CD14-positive monocyte (primary cell): ENCODE measurements at regions not wholly inside any gene's neighbourhood (a gene's known extent, or its start where the extent isn't known, plus 50 kb on each side); places are given as distances from the start of the nearest gene placed in this dataset.

Experiments
- DNase-seq, 3 donors: peaks; one replicate each; pipeline ENCODE4 v3.0.0-alpha.2; 2011 to 2022
- H2AFZ ChIP-seq: 2 replicates; pipeline ENCODE4 v1.6.0; 2012; ENCODE audit warnings: mild to moderate bottlenecking, low read depth, low read length, inconsistent platforms; ENCODE audit not compliant: insufficient read depth, poor library complexity, severe bottlenecking
- H3K27ac ChIP-seq, 2 donors: 1 replicate in 1 of 2; 2 replicates in 1 of 2; pipeline ENCODE4 v1.5.1; 2012 to 2013; ENCODE audit warnings: low read length in 2 of 2, control low read depth in 1 of 2, inconsistent platforms in 1 of 2, low read depth in 1 of 2, mild to moderate bottlenecking in 1 of 2
- H3K27me3 ChIP-seq, 2 donors: one replicate each; pipeline versions ENCODE4 v1.6.0 to v1.6.1; 2011 to 2013; ENCODE audit warnings: low read length in 2 of 2; ENCODE audit not compliant: control insufficient read depth in 2 of 2, insufficient read depth in 2 of 2
- H3K36me3 ChIP-seq, 2 donors: replicated peaks in 1 of 2; 1 replicate in 1 of 2; 2 replicates in 1 of 2; pipeline versions ENCODE4 v1.5.1 to v1.6.1; 2012 to 2013; ENCODE audit warnings: low read length in 2 of 2, control low read depth in 1 of 2, inconsistent platforms in 1 of 2, mild to moderate bottlenecking in 1 of 2; ENCODE audit not compliant: insufficient read depth in 2 of 2, control insufficient read depth in 1 of 2
- H3K4me1 ChIP-seq, 2 donors: 1 replicate in 1 of 2; 2 replicates in 1 of 2; pipeline versions ENCODE4 v1.5.1 to v1.6.1; 2012 to 2013; ENCODE audit warnings: low read length in 2 of 2, control low read depth in 1 of 2, inconsistent platforms in 1 of 2, mild to moderate bottlenecking in 1 of 2, moderate library complexity in 1 of 2; ENCODE audit not compliant: insufficient read depth in 2 of 2, control insufficient read depth in 1 of 2
- H3K4me2 ChIP-seq: replicated peaks from 2 replicates; pipeline ENCODE3; 2012; ENCODE audit warnings: low read length, moderate library complexity, mild to moderate bottlenecking; ENCODE audit not compliant: poor library complexity, severe bottlenecking; ENCODE audit errors: extremely low read depth
- H3K4me3 ChIP-seq, 3 experiments: fragments of 200-600 bp in 1 of 3; sonication (generic) in 1 of 3; replicated peaks in 1 of 3; 1 replicate in 2 of 3; 2 replicates in 1 of 3; pipeline ENCODE4 v1.5.1; 2011 to 2013; ENCODE audit warnings: low read length in 3 of 3, mild to moderate bottlenecking in 3 of 3, control low read depth in 2 of 3, low read depth in 2 of 3, inconsistent platforms in 1 of 3, moderate library complexity in 1 of 3
- H3K79me2 ChIP-seq: 2 replicates; pipeline ENCODE4 v1.6.0; 2012; ENCODE audit warnings: mild to moderate bottlenecking, control low read depth, inconsistent platforms, low read length, moderate library complexity; ENCODE audit not compliant: insufficient read depth
- H3K9ac ChIP-seq: 2 replicates; pipeline ENCODE4 v1.6.0; 2017; ENCODE audit warnings: low read length, mild to moderate bottlenecking; ENCODE audit not compliant: insufficient read depth, poor library complexity, severe bottlenecking
- H3K9me3 ChIP-seq, 2 donors: replicated peaks in 1 of 2; 1 replicate in 1 of 2; 2 replicates in 1 of 2; pipeline versions ENCODE4 v1.5.1 to v1.6.1; 2012 to 2013; ENCODE audit warnings: low read length in 2 of 2, control low read depth in 1 of 2; ENCODE audit not compliant: control insufficient read depth in 1 of 2, insufficient read depth in 1 of 2
- H4K20me1 ChIP-seq: 2 replicates; pipeline ENCODE4 v1.6.0; 2012; ENCODE audit warnings: mild to moderate bottlenecking, low read length, control low read depth, moderate library complexity; ENCODE audit not compliant: insufficient read depth
- H3K27ac Mint-ChIP-seq, 7 donors: one replicate each; pipeline ENCODE4 v1.8.0; 2020; ENCODE audit warnings: mild to moderate bottlenecking in 7 of 7, mixed read lengths in 7 of 7, moderate library complexity in 6 of 7, inconsistent platforms in 2 of 7
- H3K27me3 Mint-ChIP-seq, 3 donors: one replicate each; pipeline ENCODE4 v1.8.0; 2021 to 2022; ENCODE audit warnings: low read depth in 3 of 3, mild to moderate bottlenecking in 3 of 3, mixed read lengths in 3 of 3, moderate library complexity in 3 of 3, inconsistent platforms in 1 of 3
- H3K36me3 Mint-ChIP-seq, 2 donors: one replicate each; pipeline ENCODE4 v1.8.0; 2020; ENCODE audit warnings: mixed read lengths in 2 of 2, inconsistent platforms in 1 of 2, mild to moderate bottlenecking in 1 of 2
- H3K4me1 Mint-ChIP-seq: one replicate; pipeline ENCODE4 v1.8.0; 2020; ENCODE audit warnings: mild to moderate bottlenecking, mixed read lengths
- H3K4me3 Mint-ChIP-seq, 2 donors: one replicate each; pipeline ENCODE4 v1.8.0; 2020; ENCODE audit warnings: mild to moderate bottlenecking in 2 of 2, mixed read lengths in 2 of 2, moderate library complexity in 1 of 2
- H3K9me3 Mint-ChIP-seq, 7 donors: one replicate each; pipeline ENCODE4 v1.8.0; 2020 to 2022; ENCODE audit warnings: mixed read lengths in 7 of 7, mild to moderate bottlenecking in 6 of 7, moderate library complexity in 6 of 7, inconsistent platforms in 2 of 7
- WGBS: methylation state at CpG from one replicate; pipeline ENCODE4 v1.1.5; 2013; ENCODE audit warnings: missing lambda C conversion rate; ENCODE audit not compliant: insufficient coverage; 5-methylcytosine and 5-hydroxymethylcytosine counted together
- intact Hi-C, 2 donors: fragments of 100-400 bp; cut with micrococcal nuclease; formaldehyde crosslinking; loops; one replicate each; pipeline versions ENCODE4 v1.15.0 to v1.15.1; 2023
- TF ChIP-seq, protein P1 (sequence below): fragments of 200-600 bp; IDR thresholded peaks from one replicate; pipeline ENCODE4 v1.8.0; 2022; ENCODE audit warnings: antibody characterized with exemption, mild to moderate bottlenecking

DNA sequence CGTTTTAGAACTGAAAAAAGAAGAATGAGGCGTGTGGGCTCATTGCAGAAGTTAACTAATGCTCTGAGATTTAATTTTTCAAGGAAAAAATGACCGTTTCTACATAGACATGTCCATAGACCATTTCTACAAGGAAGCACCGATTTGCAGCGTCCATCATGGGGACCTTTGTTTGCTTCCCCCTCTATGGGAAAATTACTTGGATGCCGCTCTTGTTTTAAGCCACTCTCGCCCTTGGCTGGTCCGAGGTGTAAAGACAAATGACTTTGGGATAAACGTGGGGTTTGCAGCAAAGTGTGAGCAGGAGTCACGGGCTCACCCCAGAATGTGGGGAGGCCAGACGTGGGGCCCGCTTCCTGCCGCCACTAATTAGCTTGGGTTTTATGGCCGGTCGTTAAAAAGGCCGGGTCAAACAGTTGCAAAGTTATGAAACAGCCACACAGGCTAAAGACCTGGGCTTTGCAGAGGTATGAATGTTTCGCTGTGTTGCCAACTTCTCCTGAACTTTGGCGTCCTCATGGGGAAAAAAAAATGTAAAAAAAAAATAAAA lies 235.9 kb downstream of the SHOX start:
- Histone ChIP-seq H3K4me1 (no peaks in the 10 kb centered on the region), H3K9me3 (peaks cover 0 to 4% of the 10 kb centered on the region in 2 donors), H2AFZ (peak overlapping the region; percentile 41), H3K79me2 (no peaks in the 10 kb centered on the region), H3K4me2 (no peak overlapping the region), H3K4me3 (no peak overlapping the region), H3K9ac (no peak overlapping the region), H3K36me3 (no peaks in the 10 kb centered on the region), H3K27ac (no peak overlapping the region), H3K27me3 (no peaks in the 10 kb centered on the region), H4K20me1 (no peaks in the 10 kb centered on the region)
- 12% methylated on average over 9 of the region's 18 CpGs for WGBS
- TF ChIP-seq, protein P1, sequence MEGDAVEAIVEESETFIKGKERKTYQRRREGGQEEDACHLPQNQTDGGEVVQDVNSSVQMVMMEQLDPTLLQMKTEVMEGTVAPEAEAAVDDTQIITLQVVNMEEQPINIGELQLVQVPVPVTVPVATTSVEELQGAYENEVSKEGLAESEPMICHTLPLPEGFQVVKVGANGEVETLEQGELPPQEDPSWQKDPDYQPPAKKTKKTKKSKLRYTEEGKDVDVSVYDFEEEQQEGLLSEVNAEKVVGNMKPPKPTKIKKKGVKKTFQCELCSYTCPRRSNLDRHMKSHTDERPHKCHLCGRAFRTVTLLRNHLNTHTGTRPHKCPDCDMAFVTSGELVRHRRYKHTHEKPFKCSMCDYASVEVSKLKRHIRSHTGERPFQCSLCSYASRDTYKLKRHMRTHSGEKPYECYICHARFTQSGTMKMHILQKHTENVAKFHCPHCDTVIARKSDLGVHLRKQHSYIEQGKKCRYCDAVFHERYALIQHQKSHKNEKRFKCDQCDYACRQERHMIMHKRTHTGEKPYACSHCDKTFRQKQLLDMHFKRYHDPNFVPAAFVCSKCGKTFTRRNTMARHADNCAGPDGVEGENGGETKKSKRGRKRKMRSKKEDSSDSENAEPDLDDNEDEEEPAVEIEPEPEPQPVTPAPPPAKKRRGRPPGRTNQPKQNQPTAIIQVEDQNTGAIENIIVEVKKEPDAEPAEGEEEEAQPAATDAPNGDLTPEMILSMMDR, result no peak
- peaks cover 0 to 8% (median 4%) of the 10 kb centered on the region in 7 donors for H3K9me3 Mint-ChIP-seq
- H3K27me3 Mint-ChIP-seq, result peaks cover 4 to 6% (median 6%) of the 10 kb centered on the region in 3 donors
- no peaks in the 10 kb centered on the region for H3K36me3 Mint-ChIP-seq
- intact Hi-C loops, result no loop called here
- no peak overlapping the region for H3K4me3 Mint-ChIP-seq
- H3K27ac Mint-ChIP-seq, result no peak overlapping the region
- H3K4me1 Mint-ChIP-seq, result no peaks in the 10 kb centered on the region
- no peak for DNase-seq

DNA sequence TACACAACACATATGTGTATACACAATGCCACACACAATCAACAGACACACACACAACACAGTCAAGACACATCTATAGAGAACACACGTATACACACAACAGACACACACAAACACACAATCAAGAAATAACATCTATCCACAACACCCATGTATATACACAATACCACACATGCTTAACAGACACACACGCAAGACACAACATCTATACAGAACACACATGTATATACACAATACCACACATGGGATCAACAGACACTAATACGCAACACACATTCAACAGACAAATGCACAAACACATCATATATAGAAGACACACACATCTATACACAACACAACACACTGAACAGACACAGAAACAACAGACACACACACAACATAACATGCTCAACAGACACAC lies 234.8 kb downstream of the SHOX start:
- WGBS, result 64% methylated on average over 3 of the region's 3 CpGs
- no peak for DNase-seq
- Histone ChIP-seq H3K79me2 (no peaks in the 10 kb centered on the region), H3K4me3 (no peak overlapping the region), H3K9ac (no peak overlapping the region), H3K9me3 (peaks cover 0 to 4% of the 10 kb centered on the region in 2 donors), H3K36me3 (no peaks in the 10 kb centered on the region), H3K4me1 (no peaks in the 10 kb centered on the region), H3K27ac (no peak overlapping the region), H3K27me3 (no peaks in the 10 kb centered on the region), H2AFZ (no peak overlapping the region), H3K4me2 (no peak overlapping the region), H4K20me1 (no peaks in the 10 kb centered on the region)
- Mint-ChIP-seq H3K4me3 (no peak overlapping the region), H3K9me3 (peaks cover 0 to 8% (median 3%) of the 10 kb centered on the region in 7 donors), H3K27me3 (peaks cover 4 to 6% (median 6%) of the 10 kb centered on the region in 3 donors), H3K36me3 (no peaks in the 10 kb centered on the region), H3K4me1 (no peaks in the 10 kb centered on the region), H3K27ac (no peak overlapping the region)
- TF ChIP-seq, protein P1, result no peak
- intact Hi-C loops, result no loop called here
